ENCODE measurements at regions not wholly inside any gene's neighbourhood (a gene's known extent, or its start where the extent isn't known, plus 50 kb on each side); places are given as distances from the start of the nearest gene placed in this dataset.

DNA sequence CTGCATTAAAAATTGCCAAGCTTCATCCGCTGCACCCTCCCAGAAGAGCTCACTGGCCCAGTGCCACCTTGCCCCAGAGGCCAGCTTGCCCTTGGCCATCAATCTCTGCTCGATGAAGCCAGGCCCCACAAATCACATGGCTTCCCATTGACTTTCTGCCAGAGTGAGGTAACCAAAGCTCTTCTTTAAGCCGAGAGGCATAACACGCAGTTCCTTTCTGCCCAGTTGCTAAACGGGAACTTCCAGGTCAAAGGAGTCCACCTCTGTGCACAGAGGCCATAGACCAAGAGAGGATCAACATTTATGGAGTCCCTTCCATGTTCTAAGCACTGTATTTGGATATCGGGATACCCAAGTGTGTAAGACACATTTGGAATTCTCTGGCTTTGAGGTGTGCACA lies 208.8 kb downstream of the KIF4B start:
- TF ChIP-seq EZH2 (IDR thresholded peaks at IDR 0.05; ENCODE audit: low read depth, low read length, severe bottlenecking) (no peak), ZNF274 (IDR thresholded peaks at IDR 0.05; ENCODE audit: borderline replicate concordance, extremely low read depth, low read length) (no peak), BCL11A (IDR thresholded peaks at IDR 0.05; ENCODE audit: low read depth in 2 of 2, low read length in 2 of 2) (no peak), POLR2AphosphoS5 (IDR thresholded peaks at IDR 0.05; ENCODE audit: low read depth, low read length) (no peak), POLR2A (IDR thresholded peaks at IDR 0.05; ENCODE audit: control extremely low read depth in 1 of 2, low read depth in 2 of 2, low read length in 2 of 2) (no peak), RFX5 (IDR thresholded peaks at IDR 0.05; ENCODE audit: borderline replicate concordance, low read depth, low read length) (no peak)
- TF ChIP-seq, protein P1, sequence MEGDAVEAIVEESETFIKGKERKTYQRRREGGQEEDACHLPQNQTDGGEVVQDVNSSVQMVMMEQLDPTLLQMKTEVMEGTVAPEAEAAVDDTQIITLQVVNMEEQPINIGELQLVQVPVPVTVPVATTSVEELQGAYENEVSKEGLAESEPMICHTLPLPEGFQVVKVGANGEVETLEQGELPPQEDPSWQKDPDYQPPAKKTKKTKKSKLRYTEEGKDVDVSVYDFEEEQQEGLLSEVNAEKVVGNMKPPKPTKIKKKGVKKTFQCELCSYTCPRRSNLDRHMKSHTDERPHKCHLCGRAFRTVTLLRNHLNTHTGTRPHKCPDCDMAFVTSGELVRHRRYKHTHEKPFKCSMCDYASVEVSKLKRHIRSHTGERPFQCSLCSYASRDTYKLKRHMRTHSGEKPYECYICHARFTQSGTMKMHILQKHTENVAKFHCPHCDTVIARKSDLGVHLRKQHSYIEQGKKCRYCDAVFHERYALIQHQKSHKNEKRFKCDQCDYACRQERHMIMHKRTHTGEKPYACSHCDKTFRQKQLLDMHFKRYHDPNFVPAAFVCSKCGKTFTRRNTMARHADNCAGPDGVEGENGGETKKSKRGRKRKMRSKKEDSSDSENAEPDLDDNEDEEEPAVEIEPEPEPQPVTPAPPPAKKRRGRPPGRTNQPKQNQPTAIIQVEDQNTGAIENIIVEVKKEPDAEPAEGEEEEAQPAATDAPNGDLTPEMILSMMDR (IDR thresholded peaks at IDR 0.05; ENCODE audit: control extremely low read depth in 1 of 3, insufficient read depth in 1 of 3, low read depth in 1 of 3, low read length in 3 of 3) = no peak

Measured in H1 (cell line).